Fibroblast of villous mesenchyme (primary cell): ENCODE measurements at regions not wholly inside any gene's neighbourhood (a gene's known extent, or its start where the extent isn't known, plus 50 kb on each side); places are given as distances from the start of the nearest gene placed in this dataset.

Experiments used
- DNase-seq: peaks from one replicate; pipeline ENCODE4 v3.0.0-alpha.2; 2010; ENCODE audit warnings: low read depth
- H3K4me3 ChIP-seq: 2 replicates; pipeline ENCODE4 v1.5.1; 2011; ENCODE audit warnings: low read depth, mild to moderate bottlenecking, low read length
- CTCF ChIP-seq: IDR thresholded peaks from 2 replicates; pipeline ENCODE4 v1.5.1; 2012; ENCODE audit warnings: low read depth, mild to moderate bottlenecking, low read length; ENCODE audit not compliant: insufficient read depth

- H3K4me3 ChIP-seq, result no peak overlapping the region
- no peak for TF ChIP-seq CTCF
Measured at GRCh38 chr6:17182961-17183360, 81.1 kb downstream of the STMND1 start.

GRCh38 chr6:17186925-17187324 lies 85.1 kb downstream of the STMND1 start:
- no peak for TF ChIP-seq CTCF
- no peak overlapping the region for H3K4me3 ChIP-seq
- no peak for DNase-seq

More at GRCh38 chr6:17182961-17183360, 81.1 kb downstream of the STMND1 start:
- no peak for DNase-seq

GRCh38 chr6:17193106-17193775 lies 87.9 kb upstream of the RBM24 start:
- TF ChIP-seq CTCF, result no peak
- no peak overlapping the region for H3K4me3 ChIP-seq
- peak; percentile 5 for DNase-seq

- H3K4me3 ChIP-seq, result no peak overlapping the region
- TF ChIP-seq CTCF, result no peak
Measured at GRCh38 chr6:17197607-17198006, 83.6 kb upstream of the RBM24 start.

GRCh38 chr6:17200395-17200794 lies 80.8 kb upstream of the RBM24 start:
- peak; percentile 26 for TF ChIP-seq CTCF
- H3K4me3 ChIP-seq, result no peak overlapping the region
- no peak for DNase-seq

More at GRCh38 chr6:17197607-17198006, 83.6 kb upstream of the RBM24 start:
- DNase-seq, result no peak

- TF ChIP-seq CTCF, result no peak
- H3K4me3 ChIP-seq, result no peak overlapping the region
- DNase-seq, result no peak
Measured at GRCh38 chr6:17202526-17202925, 78.6 kb upstream of the RBM24 start.

- H3K4me3 ChIP-seq, result no peak overlapping the region
- DNase-seq, result no peak
- no peak for TF ChIP-seq CTCF
Measured at GRCh38 chr6:17204533-17204932, 76.6 kb upstream of the RBM24 start.
